ENCODE measurements at regions not wholly inside any gene's neighbourhood (a gene's known extent, or its start where the extent isn't known, plus 50 kb on each side); places are given as distances from the start of the nearest gene placed in this dataset.
A peak's percentile ranks its signal among the peaks of the same experiment; 100 is the strongest.

DNA sequence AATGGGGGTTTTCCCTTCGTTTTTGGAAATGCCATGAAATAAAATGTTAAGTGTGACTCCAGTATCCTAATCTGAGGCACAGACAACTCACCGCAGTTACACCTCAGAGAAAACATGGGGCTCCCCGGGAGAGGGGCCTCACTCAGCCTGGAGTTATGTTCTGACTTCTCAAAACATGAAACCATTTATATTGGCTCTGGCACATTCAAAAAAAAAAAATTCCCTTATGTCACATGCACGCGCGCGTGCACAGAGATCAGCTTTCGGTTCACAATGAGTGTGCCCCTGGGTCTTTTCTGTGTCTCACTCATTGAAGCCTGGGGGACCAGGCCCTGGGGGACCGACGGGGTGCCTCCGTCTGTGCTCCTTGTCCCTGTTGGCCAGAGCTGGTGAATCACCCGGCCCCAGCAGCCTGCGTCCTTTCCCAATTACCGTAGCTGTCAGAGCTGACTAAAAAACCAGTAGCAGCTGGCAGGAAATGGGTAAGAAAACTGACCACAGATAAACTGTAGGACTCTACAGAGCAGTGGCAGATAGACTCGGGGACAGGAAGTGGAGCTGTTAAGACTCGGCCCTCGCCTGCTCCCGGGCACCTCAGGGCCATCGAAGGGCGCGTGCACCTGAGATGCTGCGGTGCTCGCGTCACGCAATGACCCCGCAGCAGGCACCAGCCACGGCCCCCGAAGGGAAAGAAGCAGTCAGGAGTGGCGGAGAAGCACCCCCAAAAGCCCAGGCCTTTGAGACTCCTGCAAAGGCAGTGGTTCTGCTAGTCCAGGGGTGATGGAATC is 138.3 kb upstream of the ID2 start:
- H3K4me1 ChIP-seq = peaks cover 96 to 100% (median 98%) of the 10 kb centered on the region in 10 experiments
- H4K20me1 ChIP-seq = no peaks in the 10 kb centered on the region
- H3K9me3 ChIP-seq (replicated peaks in 1 of 11) = no peaks in the 10 kb centered on the region
- H3K4me3 ChIP-seq = peak overlapping the region in 8 of 10 experiments; percentile 10 to 39 (median 28); a peak in 13 of 20 replicates
- H3K4me2 ChIP-seq = peak overlapping the region; percentile 84 to 97 (median 93)
- no peaks in the 10 kb centered on the region for H3K27me3 ChIP-seq
- peak overlapping the region; percentile 83 to 91 (median 88) for H3K9ac ChIP-seq
- TF ChIP-seq Cebpa-rat (IDR thresholded peaks at IDR 0.05) = peak in 2 of 11 experiments; percentile 41 to 64; a peak in 2 of 22 replicates
- H3K27ac ChIP-seq = peak overlapping the region; percentile 93 to 99 (median 98)
- no peaks in the 10 kb centered on the region for H3K36me3 ChIP-seq

DNA sequence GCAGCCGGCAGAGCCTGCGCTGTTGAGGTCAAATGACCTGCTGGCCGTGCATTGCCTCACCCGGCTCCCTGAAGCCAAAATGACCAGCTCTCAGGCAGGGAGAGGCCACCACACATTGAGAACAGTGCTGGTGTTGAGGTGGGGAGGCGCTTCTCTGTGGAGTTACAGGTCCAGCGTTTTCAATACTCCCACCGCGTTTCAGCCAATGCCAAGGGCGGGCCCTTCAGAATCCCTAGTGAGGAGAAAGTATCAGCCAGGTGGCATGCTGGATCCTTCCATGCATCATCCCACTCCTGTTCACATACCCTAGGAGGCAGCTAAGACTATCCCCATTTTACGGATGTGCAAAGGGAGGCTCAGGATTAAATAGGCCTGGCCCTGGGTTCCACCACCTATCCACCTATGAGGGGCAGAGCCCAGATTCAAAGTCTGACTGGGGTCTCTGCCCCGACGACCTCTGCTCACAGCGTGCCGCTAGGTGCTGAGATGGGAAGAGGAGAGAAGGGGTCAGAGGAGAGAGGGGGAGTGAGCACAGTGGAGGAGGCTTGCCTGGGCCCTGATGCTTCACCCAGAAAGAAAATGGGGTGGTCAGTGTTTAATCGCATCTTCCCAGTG is 137.6 kb upstream of the ID2 start:
- H3K27ac ChIP-seq = peak overlapping the region; percentile 93 to 99 (median 98)
- peak overlapping the region; percentile 84 to 97 (median 93) for H3K4me2 ChIP-seq
- peak overlapping the region; percentile 83 to 91 (median 88) for H3K9ac ChIP-seq

DNA sequence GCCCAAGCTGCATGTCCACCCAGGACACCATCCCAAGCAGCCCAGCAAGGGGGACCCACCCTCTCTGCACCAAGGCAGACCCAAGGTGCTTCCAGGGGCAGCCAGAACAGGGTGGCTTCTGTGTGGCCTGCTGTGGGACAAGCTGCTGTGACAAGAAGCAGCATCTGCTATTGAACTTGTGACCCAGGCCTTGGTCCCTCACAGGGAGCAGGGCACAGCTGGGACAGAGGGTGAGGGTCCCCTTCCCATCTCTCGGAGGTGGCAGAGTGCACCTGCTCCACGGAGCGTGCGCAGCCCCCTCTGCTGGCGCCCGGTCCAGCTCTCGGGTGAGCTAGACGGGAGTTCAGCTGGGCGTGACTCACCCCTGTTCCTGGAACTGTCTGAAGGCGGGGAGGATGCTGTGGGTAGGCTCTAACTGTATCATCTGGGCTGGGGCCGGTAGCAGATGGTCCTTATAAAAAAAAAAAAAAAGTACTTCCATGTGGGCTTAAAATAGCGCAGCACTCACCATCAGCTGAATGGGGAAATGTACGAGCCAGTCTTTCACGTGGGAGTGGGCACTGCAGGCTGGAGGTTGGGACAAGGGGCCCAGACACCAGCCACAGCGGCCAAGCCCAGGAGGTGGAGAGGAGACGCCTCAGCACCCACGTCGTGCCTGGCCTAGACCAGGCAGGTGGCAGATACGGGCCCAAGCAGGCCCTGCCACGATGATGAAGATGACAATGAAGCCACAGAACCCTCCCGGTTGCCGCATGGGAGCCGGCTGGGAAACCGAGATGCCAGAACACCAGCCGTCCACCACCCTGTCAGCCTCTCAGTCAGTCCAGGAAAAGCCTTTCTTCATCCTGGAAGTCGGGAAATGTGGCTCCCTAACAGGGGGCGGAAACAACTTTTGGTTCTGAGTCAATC is 136.8 kb upstream of the ID2 start:
- H3K4me1 ChIP-seq = peaks cover 84 to 91% (median 88%) of the 10 kb centered on the region in 10 experiments
- peak overlapping the region in 5 of 10 experiments; percentile 0 to 48 (median 7); a peak in 7 of 20 replicates for H3K4me3 ChIP-seq
- peak overlapping the region; percentile 83 to 91 (median 88) for H3K9ac ChIP-seq
- no peaks in the 10 kb centered on the region for H3K27me3 ChIP-seq
- H4K20me1 ChIP-seq = no peaks in the 10 kb centered on the region
- peak in 3 of 11 experiments; percentile 10 to 76 (median 27); a peak in 4 of 22 replicates for TF ChIP-seq Cebpa-rat (IDR thresholded peaks at IDR 0.05)
- H3K36me3 ChIP-seq = no peaks in the 10 kb centered on the region
- H3K27ac ChIP-seq = peak overlapping the region; percentile 93 to 99 (median 98)
- H3K9me3 ChIP-seq (replicated peaks in 1 of 11) = no peaks in the 10 kb centered on the region
- peak overlapping the region; percentile 84 to 97 (median 93) for H3K4me2 ChIP-seq

More for the DNA sequence above, 137.6 kb upstream of the ID2 start:
- TF ChIP-seq Cebpa-rat (IDR thresholded peaks at IDR 0.05) = no peak
- peaks cover 91 to 99% (median 96%) of the 10 kb centered on the region in 10 experiments for H3K4me1 ChIP-seq
- no peaks in the 10 kb centered on the region for H4K20me1 ChIP-seq
- no peaks in the 10 kb centered on the region for H3K27me3 ChIP-seq
- H3K9me3 ChIP-seq (replicated peaks in 1 of 11) = no peaks in the 10 kb centered on the region
- H3K36me3 ChIP-seq = no peaks in the 10 kb centered on the region
- peak overlapping the region in 3 of 10 experiments; percentile 7 to 36 (median 16); a peak in 5 of 20 replicates for H3K4me3 ChIP-seq

GRCh38 chr2:8545695-8546611 is 135.9 kb upstream of the ID2 start:
- H4K20me1 ChIP-seq = no peaks in the 10 kb centered on the region
- H3K4me3 ChIP-seq = peak overlapping the region in 4 of 10 experiments; percentile 0 to 48 (median 18); a peak in 6 of 20 replicates
- peaks cover 75 to 82% (median 79%) of the 10 kb centered on the region in 10 experiments for H3K4me1 ChIP-seq
- H3K36me3 ChIP-seq = no peaks in the 10 kb centered on the region
- no peak for TF ChIP-seq Cebpa-rat (IDR thresholded peaks at IDR 0.05)
- peak overlapping the region; percentile 64 to 97 (median 92) for H3K4me2 ChIP-seq
- H3K27ac ChIP-seq = peak overlapping the region; percentile 93 to 99 (median 98)
- peak overlapping the region; percentile 80 to 91 (median 86) for H3K9ac ChIP-seq
- no peaks in the 10 kb centered on the region for H3K9me3 ChIP-seq (replicated peaks in 1 of 11)
- H3K27me3 ChIP-seq = no peaks in the 10 kb centered on the region

DNA sequence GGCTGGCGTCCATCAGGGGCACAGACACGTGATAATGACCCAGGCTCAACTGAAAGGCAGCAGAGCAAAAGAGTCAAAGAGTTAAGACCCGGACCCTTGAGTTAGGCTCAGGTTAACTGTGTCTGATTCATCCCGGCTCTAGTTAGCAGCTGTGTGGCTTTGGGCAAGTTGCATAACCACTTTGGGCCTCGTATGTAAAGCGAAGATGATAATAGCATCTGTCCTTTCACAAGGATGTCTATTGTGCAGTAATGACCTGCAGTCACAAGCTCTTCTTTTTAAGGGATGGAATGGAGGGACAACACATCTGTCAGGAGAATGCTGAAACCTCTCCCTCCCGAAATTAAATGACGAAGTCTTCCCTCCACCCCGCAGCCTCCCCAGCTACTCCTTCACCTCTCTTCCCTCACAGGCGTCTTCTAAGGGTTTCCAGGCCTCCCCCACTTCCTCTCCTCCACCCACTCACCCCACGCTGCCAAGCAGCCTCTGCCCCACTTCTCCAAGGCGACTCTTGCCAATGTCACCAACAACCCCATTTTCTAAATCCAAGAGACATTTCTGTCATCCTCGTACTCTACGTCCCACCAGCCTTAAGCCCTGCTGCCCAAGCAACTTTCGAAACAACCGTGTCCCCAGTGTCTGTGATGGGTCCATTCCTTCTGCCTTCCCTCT is 135.1 kb upstream of the ID2 start:
- Histone ChIP-seq H3K9ac (peak overlapping the region in 10 of 11 experiments; percentile 83 to 91 (median 87); a peak in 20 of 22 replicates), H3K36me3 (no peaks in the 10 kb centered on the region), H3K4me3 (no peak overlapping the region), H3K27me3 (no peaks in the 10 kb centered on the region), H3K9me3 (replicated peaks in 1 of 11) (no peaks in the 10 kb centered on the region), H3K4me2 (peak overlapping the region; percentile 64 to 97 (median 92)), H3K4me1 (peaks cover 73 to 81% (median 79%) of the 10 kb centered on the region in 10 experiments), H3K27ac (peak overlapping the region; percentile 25 to 99 (median 98); a peak in 21 of 22 replicates), H4K20me1 (no peaks in the 10 kb centered on the region)
- peak in 6 of 11 experiments; percentile 11 to 78 (median 37); a peak in 6 of 22 replicates for TF ChIP-seq Cebpa-rat (IDR thresholded peaks at IDR 0.05)

DNA sequence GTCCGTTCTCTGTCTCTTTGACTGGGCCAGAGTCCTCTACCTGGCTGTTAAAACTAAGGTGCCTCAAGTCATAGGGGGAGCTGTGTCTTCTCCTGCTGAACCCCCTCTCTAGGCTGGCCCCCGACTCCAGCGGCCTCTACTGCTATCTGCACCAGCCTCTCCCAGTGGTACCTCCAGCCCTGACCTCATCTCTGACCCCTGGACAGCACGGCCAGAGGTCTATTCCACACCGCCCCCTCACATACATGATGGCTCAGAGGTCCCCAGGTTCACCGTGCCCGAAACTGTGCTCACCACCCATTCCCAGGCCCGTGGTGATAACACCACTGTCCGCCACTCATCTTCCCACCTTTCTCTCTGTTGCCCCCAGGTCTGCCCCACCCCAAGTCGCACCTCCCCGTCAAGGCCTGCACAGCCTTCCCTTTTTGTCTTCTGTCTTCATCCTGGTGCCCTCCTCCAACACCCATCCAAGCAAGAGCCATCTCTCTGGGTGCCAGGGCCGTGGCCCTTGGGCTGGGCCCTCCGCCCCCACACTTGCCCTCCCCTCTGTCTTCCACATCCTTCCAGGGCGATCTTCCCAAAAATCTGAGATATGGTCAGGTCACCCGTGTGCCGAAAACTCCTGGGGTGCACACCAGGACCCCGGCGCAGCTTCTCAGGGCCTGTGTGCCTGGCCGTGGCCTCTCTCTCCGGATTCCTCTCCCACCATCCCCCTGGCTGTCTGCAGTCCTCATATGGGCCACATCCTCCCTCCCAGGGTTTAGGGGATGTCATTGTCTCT is 134.4 kb upstream of the ID2 start:
- Histone ChIP-seq H3K27ac (peak overlapping the region in 10 of 11 experiments; percentile 95 to 99 (median 98); a peak in 20 of 22 replicates), H4K20me1 (no peaks in the 10 kb centered on the region), H3K4me1 (peaks cover 71 to 81% (median 78%) of the 10 kb centered on the region in 10 experiments), H3K27me3 (no peaks in the 10 kb centered on the region), H3K9ac (peak overlapping the region in 10 of 11 experiments; percentile 6 to 91 (median 87); a peak in 18 of 22 replicates), H3K9me3 (replicated peaks in 1 of 11) (no peaks in the 10 kb centered on the region), H3K4me2 (peak overlapping the region; percentile 64 to 97 (median 92)), H3K4me3 (peak overlapping the region in 1 of 10 experiments; percentile 3; a peak in 1 of 20 replicates), H3K36me3 (no peaks in the 10 kb centered on the region)
- TF ChIP-seq Cebpa-rat (IDR thresholded peaks at IDR 0.05) = no peak

Data from BLaER1 treated with 17β-estradiol and CSF1 and Interleukin-3, amounts not matched to agents 10 nM and 100 nM (cell line).